SK-N-SH treated with all-trans-retinoic acid at 6 μM for 48 hours (cell line): ENCODE measurements at regions not wholly inside any gene's neighbourhood (a gene's known extent, or its start where the extent isn't known, plus 50 kb on each side); places are given as distances from the start of the nearest gene placed in this dataset.

ENCODE experiments used
- ATAC-seq: fragments of 200-7000 bp; cut with Tn5 transposase; 3 replicates; pipeline ENCODE4 v1.9.1; 2020; ENCODE audit warnings: mild to moderate bottlenecking, moderate library complexity
- ARNTL ChIP-seq: fragments of 450-650 bp; formaldehyde crosslinking; IDR thresholded peaks from 2 replicates; pipeline ENCODE4 v1.5.0; 2020; ENCODE audit warnings: low read depth, mild to moderate bottlenecking, moderate library complexity, borderline replicate concordance
- BACH2 ChIP-seq: fragments of 250-450 bp; sonication (Bioruptor Pico); IDR thresholded peaks from 2 replicates; pipeline ENCODE4 v1.9.0; 2021; ENCODE audit warnings: mild to moderate bottlenecking, borderline replicate concordance
- CREB5 ChIP-seq: fragments of 250-450 bp; sonication (Bioruptor Pico); IDR thresholded peaks from 2 replicates; pipeline ENCODE4 v1.5.1; 2020; ENCODE audit warnings: low read depth, mild to moderate bottlenecking, moderate library complexity
- CSDC2 ChIP-seq: fragments of 250-450 bp; sonication (Bioruptor Pico); IDR thresholded peaks from 2 replicates; pipeline ENCODE4 v1.5.0; 2020; ENCODE audit warnings: mild to moderate bottlenecking, moderate library complexity
- CSRNP3 ChIP-seq: fragments of 250-450 bp; sonication (Bioruptor Pico); IDR thresholded peaks from 2 replicates; pipeline ENCODE4 v1.5.1; 2021; ENCODE audit warnings: mild to moderate bottlenecking, moderate library complexity
- ESRRG ChIP-seq: fragments of 250-450 bp; sonication (Bioruptor Pico); IDR thresholded peaks from 2 replicates; pipeline ENCODE4 v1.6.1; 2021; ENCODE audit warnings: mild to moderate bottlenecking
- GLIS3 ChIP-seq: fragments of 250-450 bp; sonication (Bioruptor Pico); IDR thresholded peaks from 2 replicates; pipeline ENCODE4 v1.5.0; 2020; ENCODE audit warnings: mild to moderate bottlenecking, moderate library complexity
- ISL1 ChIP-seq: fragments of 250-450 bp; sonication (Bioruptor Pico); IDR thresholded peaks from 2 replicates; pipeline ENCODE4 v2.1.2; 2022; ENCODE audit warnings: mild to moderate bottlenecking, moderate library complexity
- OSR1 ChIP-seq: fragments of 250-450 bp; sonication (Bioruptor Pico); IDR thresholded peaks from 2 replicates; pipeline ENCODE4 v1.8.0; 2022; ENCODE audit warnings: moderate library complexity, mild to moderate bottlenecking, inconsistent platforms
- PATZ1 ChIP-seq: fragments of 250-450 bp; sonication (Bioruptor Pico); IDR thresholded peaks from 2 replicates; pipeline ENCODE4 v1.8.0; 2020; ENCODE audit warnings: mild to moderate bottlenecking, moderate library complexity, borderline replicate concordance
- POU6F1 ChIP-seq: fragments of 250-450 bp; sonication (Bioruptor Pico); IDR thresholded peaks from 2 replicates; pipeline ENCODE4 v1.8.0; 2021; ENCODE audit warnings: low read depth, mild to moderate bottlenecking, moderate library complexity, borderline replicate concordance
- PPARA ChIP-seq: fragments of 250-450 bp; sonication (Bioruptor Pico); IDR thresholded peaks from 2 replicates; pipeline ENCODE4 v1.5.0; 2020; ENCODE audit warnings: mild to moderate bottlenecking, borderline replicate concordance
- SNAI2 ChIP-seq: fragments of 250-450 bp; sonication (Bioruptor Pico); IDR thresholded peaks from 2 replicates; pipeline ENCODE4 v1.5.0; 2020; ENCODE audit warnings: mild to moderate bottlenecking, moderate library complexity
- TCF4 ChIP-seq: fragments of 250-450 bp; sonication (Bioruptor Pico); IDR thresholded peaks from 2 replicates; pipeline ENCODE4 v1.8.0; 2021; ENCODE audit warnings: mild to moderate bottlenecking, moderate library complexity, borderline replicate concordance
- TOX ChIP-seq: fragments of 250-450 bp; sonication (Bioruptor Pico); IDR thresholded peaks from 2 replicates; pipeline ENCODE4 v1.8.0; 2021; ENCODE audit warnings: mild to moderate bottlenecking, moderate library complexity, borderline replicate concordance
- TSHZ2 ChIP-seq: fragments of 250-450 bp; sonication (Bioruptor Pico); IDR thresholded peaks from 2 replicates; pipeline ENCODE4 v1.5.0; 2020; ENCODE audit warnings: mild to moderate bottlenecking, moderate library complexity
- ZC3H10 ChIP-seq: fragments of 250-450 bp; sonication (Bioruptor Pico); IDR thresholded peaks from 2 replicates; pipeline ENCODE4 v1.5.1; 2021; ENCODE audit warnings: mild to moderate bottlenecking, moderate library complexity
- ZFP3 ChIP-seq: fragments of 250-450 bp; sonication (Bioruptor Pico); IDR thresholded peaks from 2 replicates; pipeline ENCODE4 v1.5.0; 2020; ENCODE audit warnings: mild to moderate bottlenecking, moderate library complexity
- ZFP30 ChIP-seq: fragments of 450-650 bp; formaldehyde crosslinking; IDR thresholded peaks from 2 replicates; pipeline ENCODE4 v1.5.0; 2022; ENCODE audit warnings: mild to moderate bottlenecking, moderate library complexity
- ZNF565 ChIP-seq: fragments of 450-650 bp; formaldehyde crosslinking; conservative IDR thresholded peaks from 2 replicates; pipeline ENCODE4 v1.5.0; 2020; ENCODE audit warnings: low read depth, mild to moderate bottlenecking, moderate library complexity
- ZNF70 ChIP-seq: fragments of 450-650 bp; formaldehyde crosslinking; IDR thresholded peaks from 2 replicates; pipeline ENCODE4 v1.5.0; 2020; ENCODE audit warnings: mild to moderate bottlenecking, moderate library complexity
- ZNF8 ChIP-seq: fragments of 450-650 bp; formaldehyde crosslinking; IDR thresholded peaks from 2 replicates; pipeline ENCODE4 v1.5.0; 2020; ENCODE audit warnings: mild to moderate bottlenecking, moderate library complexity

GRCh38 chr2:128637481-128638155, 318.9 kb upstream of the HS6ST1 start:
- ATAC-seq: no peak
- TF ChIP-seq ISL1 (CRISPR knock-in tag) (no peak), POU6F1 (CRISPR knock-in tag) (no peak), BACH2 (CRISPR knock-in tag) (no peak), ARNTL (CRISPR knock-in tag) (no peak), PATZ1 (CRISPR knock-in tag) (no peak), TCF4 (no peak), ZNF70 (no peak), TOX (CRISPR knock-in tag) (no peak), ZFP3 (CRISPR knock-in tag) (no peak), CSDC2 (CRISPR knock-in tag) (no peak), ZNF8 (CRISPR knock-in tag) (no peak), ESRRG (no peak), ZC3H10 (CRISPR knock-in tag) (no peak)

GRCh38 chr2:128638341-128639119, 319.9 kb upstream of the HS6ST1 start:
- TF ChIP-seq CREB5 (CRISPR knock-in tag) (no peak), ZC3H10 (CRISPR knock-in tag) (no peak), TOX (CRISPR knock-in tag) (no peak), OSR1 (no peak), GLIS3 (CRISPR knock-in tag) (no peak), CSDC2 (CRISPR knock-in tag) (no peak), SNAI2 (CRISPR knock-in tag) (no peak), PPARA (no peak), POU6F1 (CRISPR knock-in tag) (no peak), TCF4 (no peak), ZFP3 (CRISPR knock-in tag) (no peak), ZNF8 (CRISPR knock-in tag) (no peak), ZNF565 (CRISPR knock-in tag) (no peak), ARNTL (CRISPR knock-in tag) (no peak), ZFP30 (CRISPR knock-in tag) (no peak), TSHZ2 (CRISPR knock-in tag) (no peak), ZNF70 (no peak), ISL1 (CRISPR knock-in tag) (no peak), BACH2 (CRISPR knock-in tag) (no peak), CSRNP3 (CRISPR knock-in tag) (no peak)
- ATAC-seq: no peak
